ENCODE measurements at regions not wholly inside any gene's neighbourhood (a gene's known extent, or its start where the extent isn't known, plus 50 kb on each side); places are given as distances from the start of the nearest gene placed in this dataset.

GRCh38 chr13:77378662-77379061 lies 51.8 kb upstream of the MYCBP2 start:
- Histone ChIP-seq H3K4me3 (ENCODE audit: low read depth, low read length) (no peak overlapping the region), H3K36me3 (ENCODE audit: control insufficient read depth, insufficient read depth, low read length) (no peaks in the 10 kb centered on the region), H3K27me3 (ENCODE audit: control insufficient read depth, insufficient read depth, low read length) (no peaks in the 10 kb centered on the region)
- FAIRE-seq: no peak
- TF ChIP-seq CTCF (IDR thresholded peaks at IDR 0.05; ENCODE audit: insufficient read depth, low read length, severe bottlenecking): no peak
- peak; percentile 74 for DNase-seq (ENCODE audit: low read depth)

- Histone ChIP-seq H3K27me3 (ENCODE audit: control insufficient read depth, insufficient read depth, low read length) (no peaks in the 10 kb centered on the region), H3K4me3 (ENCODE audit: low read depth, low read length) (no peak overlapping the region), H3K36me3 (ENCODE audit: control insufficient read depth, insufficient read depth, low read length) (no peaks in the 10 kb centered on the region)
- TF ChIP-seq CTCF (IDR thresholded peaks at IDR 0.05; ENCODE audit: insufficient read depth, low read length, severe bottlenecking): no peak
- no peak for FAIRE-seq
- DNase-seq (ENCODE audit: low read depth): no peak
Measured at GRCh38 chr13:77377016-77377415, 50.1 kb upstream of the MYCBP2 start.

Data from bronchial epithelial cell (primary cell).